Liver (tissue), 3 donors: ENCODE measurements at regions not wholly inside any gene's neighbourhood (a gene's known extent, or its start where the extent isn't known, plus 50 kb on each side); places are given as distances from the start of the nearest gene placed in this dataset.

Source experiments
- EGR1 ChIP-seq, 2 donors: IDR thresholded peaks; 2 replicates each; pipeline ENCODE4 v1.6.1; 2016 to 2018; ENCODE audit warnings: antibody characterized with exemption in 2 of 2, low read depth in 2 of 2
- GABPA ChIP-seq, 2 donors: IDR thresholded peaks in 1 of 2; conservative IDR thresholded peaks in 1 of 2; 2 replicates each; pipeline ENCODE4 v1.6.1; 2016; ENCODE audit warnings: antibody characterized with exemption in 2 of 2, mild to moderate bottlenecking in 1 of 2, moderate library complexity in 1 of 2
- HNF4A ChIP-seq, 2 donors: conservative IDR thresholded peaks; 2 replicates each; pipeline ENCODE4 v1.6.1; 2016; ENCODE audit warnings: antibody characterized with exemption in 2 of 2, mild to moderate bottlenecking in 2 of 2
- JUND ChIP-seq, 2 donors: IDR thresholded peaks; 2 replicates each; pipeline ENCODE4 v1.6.1; 2016; ENCODE audit warnings: antibody characterized with exemption in 2 of 2
- MAX ChIP-seq: IDR thresholded peaks from 2 replicates; pipeline ENCODE4 v1.6.1; 2016; ENCODE audit warnings: antibody characterized with exemption
- RAD21 ChIP-seq, 2 donors: IDR thresholded peaks; 2 replicates each; pipeline ENCODE4 v1.6.1; 2016; ENCODE audit warnings: antibody characterized with exemption in 2 of 2, mild to moderate bottlenecking in 2 of 2
- RXRA ChIP-seq, 2 donors: IDR thresholded peaks; 2 replicates each; pipeline ENCODE4 v1.6.1; 2017 to 2018; ENCODE audit warnings: antibody characterized with exemption in 2 of 2, mild to moderate bottlenecking in 1 of 2
- TAF1 ChIP-seq: conservative IDR thresholded peaks from 2 replicates; pipeline ENCODE4 v1.6.1; 2016; ENCODE audit warnings: antibody characterized with exemption, mild to moderate bottlenecking
- YY1 ChIP-seq: IDR thresholded peaks from 2 replicates; pipeline ENCODE4 v1.6.1; 2016; ENCODE audit warnings: antibody characterized with exemption, mild to moderate bottlenecking
- TF ChIP-seq, protein P1 (sequence below): fragments of 150-350 bp; IDR thresholded peaks from 2 replicates; pipeline ENCODE4 v1.5.1; 2017; ENCODE audit warnings: improper control_type of control experiment, low read depth, low read length; ENCODE audit not compliant: missing input control
- TF ChIP-seq, protein P2 (sequence below): IDR thresholded peaks from 2 replicates; pipeline ENCODE4 v1.6.1; 2016; ENCODE audit warnings: antibody characterized with exemption
- TF ChIP-seq, protein P3 (sequence below): IDR thresholded peaks from 2 replicates; pipeline ENCODE4 v1.6.1; 2016; ENCODE audit warnings: antibody characterized with exemption, mild to moderate bottlenecking
- donor health status: healthy.
- donor health status: healthy.

- TF ChIP-seq, protein P1, sequence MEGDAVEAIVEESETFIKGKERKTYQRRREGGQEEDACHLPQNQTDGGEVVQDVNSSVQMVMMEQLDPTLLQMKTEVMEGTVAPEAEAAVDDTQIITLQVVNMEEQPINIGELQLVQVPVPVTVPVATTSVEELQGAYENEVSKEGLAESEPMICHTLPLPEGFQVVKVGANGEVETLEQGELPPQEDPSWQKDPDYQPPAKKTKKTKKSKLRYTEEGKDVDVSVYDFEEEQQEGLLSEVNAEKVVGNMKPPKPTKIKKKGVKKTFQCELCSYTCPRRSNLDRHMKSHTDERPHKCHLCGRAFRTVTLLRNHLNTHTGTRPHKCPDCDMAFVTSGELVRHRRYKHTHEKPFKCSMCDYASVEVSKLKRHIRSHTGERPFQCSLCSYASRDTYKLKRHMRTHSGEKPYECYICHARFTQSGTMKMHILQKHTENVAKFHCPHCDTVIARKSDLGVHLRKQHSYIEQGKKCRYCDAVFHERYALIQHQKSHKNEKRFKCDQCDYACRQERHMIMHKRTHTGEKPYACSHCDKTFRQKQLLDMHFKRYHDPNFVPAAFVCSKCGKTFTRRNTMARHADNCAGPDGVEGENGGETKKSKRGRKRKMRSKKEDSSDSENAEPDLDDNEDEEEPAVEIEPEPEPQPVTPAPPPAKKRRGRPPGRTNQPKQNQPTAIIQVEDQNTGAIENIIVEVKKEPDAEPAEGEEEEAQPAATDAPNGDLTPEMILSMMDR: no peak
- TF ChIP-seq, protein P2, sequence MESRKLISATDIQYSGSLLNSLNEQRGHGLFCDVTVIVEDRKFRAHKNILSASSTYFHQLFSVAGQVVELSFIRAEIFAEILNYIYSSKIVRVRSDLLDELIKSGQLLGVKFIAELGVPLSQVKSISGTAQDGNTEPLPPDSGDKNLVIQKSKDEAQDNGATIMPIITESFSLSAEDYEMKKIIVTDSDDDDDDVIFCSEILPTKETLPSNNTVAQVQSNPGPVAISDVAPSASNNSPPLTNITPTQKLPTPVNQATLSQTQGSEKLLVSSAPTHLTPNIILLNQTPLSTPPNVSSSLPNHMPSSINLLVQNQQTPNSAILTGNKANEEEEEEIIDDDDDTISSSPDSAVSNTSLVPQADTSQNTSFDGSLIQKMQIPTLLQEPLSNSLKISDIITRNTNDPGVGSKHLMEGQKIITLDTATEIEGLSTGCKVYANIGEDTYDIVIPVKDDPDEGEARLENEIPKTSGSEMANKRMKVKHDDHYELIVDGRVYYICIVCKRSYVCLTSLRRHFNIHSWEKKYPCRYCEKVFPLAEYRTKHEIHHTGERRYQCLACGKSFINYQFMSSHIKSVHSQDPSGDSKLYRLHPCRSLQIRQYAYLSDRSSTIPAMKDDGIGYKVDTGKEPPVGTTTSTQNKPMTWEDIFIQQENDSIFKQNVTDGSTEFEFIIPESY: no peak
- TF ChIP-seq MAX (no peak), TAF1 (no peak), EGR1 (IDR thresholded peaks at IDR 0.05; ENCODE audit: low read depth in 2 of 2) (no peak), HNF4A (conservative IDR thresholded peaks at IDR 0.05) (no peak), RAD21 (IDR thresholded peaks at IDR 0.05) (no peak), GABPA (IDR thresholded peaks at IDR 0.05 in 1 of 2, conservative IDR thresholded peaks at IDR 0.05 in 1 of 2) (no peak), YY1 (no peak), JUND (IDR thresholded peaks at IDR 0.05) (no peak), RXRA (IDR thresholded peaks at IDR 0.05) (no peak)
- TF ChIP-seq, protein P3, sequence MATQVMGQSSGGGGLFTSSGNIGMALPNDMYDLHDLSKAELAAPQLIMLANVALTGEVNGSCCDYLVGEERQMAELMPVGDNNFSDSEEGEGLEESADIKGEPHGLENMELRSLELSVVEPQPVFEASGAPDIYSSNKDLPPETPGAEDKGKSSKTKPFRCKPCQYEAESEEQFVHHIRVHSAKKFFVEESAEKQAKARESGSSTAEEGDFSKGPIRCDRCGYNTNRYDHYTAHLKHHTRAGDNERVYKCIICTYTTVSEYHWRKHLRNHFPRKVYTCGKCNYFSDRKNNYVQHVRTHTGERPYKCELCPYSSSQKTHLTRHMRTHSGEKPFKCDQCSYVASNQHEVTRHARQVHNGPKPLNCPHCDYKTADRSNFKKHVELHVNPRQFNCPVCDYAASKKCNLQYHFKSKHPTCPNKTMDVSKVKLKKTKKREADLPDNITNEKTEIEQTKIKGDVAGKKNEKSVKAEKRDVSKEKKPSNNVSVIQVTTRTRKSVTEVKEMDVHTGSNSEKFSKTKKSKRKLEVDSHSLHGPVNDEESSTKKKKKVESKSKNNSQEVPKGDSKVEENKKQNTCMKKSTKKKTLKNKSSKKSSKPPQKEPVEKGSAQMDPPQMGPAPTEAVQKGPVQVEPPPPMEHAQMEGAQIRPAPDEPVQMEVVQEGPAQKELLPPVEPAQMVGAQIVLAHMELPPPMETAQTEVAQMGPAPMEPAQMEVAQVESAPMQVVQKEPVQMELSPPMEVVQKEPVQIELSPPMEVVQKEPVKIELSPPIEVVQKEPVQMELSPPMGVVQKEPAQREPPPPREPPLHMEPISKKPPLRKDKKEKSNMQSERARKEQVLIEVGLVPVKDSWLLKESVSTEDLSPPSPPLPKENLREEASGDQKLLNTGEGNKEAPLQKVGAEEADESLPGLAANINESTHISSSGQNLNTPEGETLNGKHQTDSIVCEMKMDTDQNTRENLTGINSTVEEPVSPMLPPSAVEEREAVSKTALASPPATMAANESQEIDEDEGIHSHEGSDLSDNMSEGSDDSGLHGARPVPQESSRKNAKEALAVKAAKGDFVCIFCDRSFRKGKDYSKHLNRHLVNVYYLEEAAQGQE: no peak
Observed at GRCh38 chr1:90809996-90810395, 92.9 kb upstream of the BARHL2 start.
